DOHH2 (cell line): ENCODE measurements at regions not wholly inside any gene's neighbourhood (a gene's known extent, or its start where the extent isn't known, plus 50 kb on each side); places are given as distances from the start of the nearest gene placed in this dataset.

Experiments
- H3F3A ChIP-seq: fragments of 200-600 bp; sonication (generic), shearing (Covaris generic); 2 replicates; pipeline ENCODE4 v1.6.0; 2016; ENCODE audit warnings: antibody characterized with exemption, mild to moderate bottlenecking; ENCODE audit not compliant: control insufficient read depth, insufficient read depth
- H3K27ac ChIP-seq: fragments of 200-600 bp; sonication (generic); 2 replicates; pipeline ENCODE4 v1.5.1; 2014; ENCODE audit warnings: low read depth, mild to moderate bottlenecking, low read length, moderate library complexity
- H3K27me3 ChIP-seq: fragments of 200-600 bp; sonication (generic); 2 replicates; pipeline ENCODE4 v1.6.1; 2014; ENCODE audit warnings: mild to moderate bottlenecking, low read length, mixed read lengths; ENCODE audit not compliant: control insufficient read depth
- H3K36me3 ChIP-seq: fragments of 200-600 bp; sonication (generic); 2 replicates; pipeline ENCODE4 v1.6.1; 2014; ENCODE audit warnings: mild to moderate bottlenecking, low read length, moderate library complexity, mixed read lengths; ENCODE audit not compliant: control insufficient read depth
- H3K4me1 ChIP-seq: fragments of 200-600 bp; sonication (generic); 2 replicates; pipeline ENCODE4 v1.6.1; 2014; ENCODE audit warnings: mild to moderate bottlenecking, low read length, mixed read lengths; ENCODE audit not compliant: control insufficient read depth
- H3K4me2 ChIP-seq: fragments of 200-600 bp; sonication (generic); 2 replicates; pipeline ENCODE4 v1.6.0; 2014; ENCODE audit warnings: mild to moderate bottlenecking, low read length, moderate library complexity
- H3K4me3 ChIP-seq: fragments of 200-600 bp; sonication (generic); 2 replicates; pipeline ENCODE4 v1.5.1; 2014; ENCODE audit warnings: mild to moderate bottlenecking, low read length, mixed read lengths
- H3K79me2 ChIP-seq: fragments of 200-600 bp; sonication (generic); 2 replicates; pipeline ENCODE4 v1.6.1; 2014; ENCODE audit warnings: mild to moderate bottlenecking, low read length, mixed read lengths; ENCODE audit not compliant: control insufficient read depth
- H3K9me2 ChIP-seq: fragments of 200-600 bp; sonication (generic); replicated peaks from 2 replicates; pipeline ENCODE4 v1.6.1; 2014; ENCODE audit warnings: mild to moderate bottlenecking, low read length, mixed read lengths; ENCODE audit not compliant: control insufficient read depth
- H3K9me3 ChIP-seq: fragments of 200-600 bp; sonication (generic); 2 replicates; pipeline ENCODE4 v1.6.1; 2014; ENCODE audit warnings: antibody characterized with exemption, low read length, mixed read lengths; ENCODE audit not compliant: control insufficient read depth, insufficient read depth
- H4K20me1 ChIP-seq: fragments of 200-600 bp; sonication (generic); 2 replicates; pipeline ENCODE4 v1.6.0; 2014; ENCODE audit warnings: low read depth, mild to moderate bottlenecking, antibody characterized with exemption, low read length, moderate library complexity; ENCODE audit not compliant: control insufficient read depth, insufficient read depth
- EZH2phosphoT487 ChIP-seq: fragments of 200-600 bp; sonication (generic); IDR thresholded peaks from 2 replicates; pipeline ENCODE4 v1.6.1; 2017; ENCODE audit warnings: borderline replicate concordance, mild to moderate bottlenecking, antibody characterized with exemption, low read length, moderate library complexity, mixed read lengths
- TF ChIP-seq, protein P1 (sequence below): fragments of 200-600 bp; sonication (generic); IDR thresholded peaks from one replicate; pipeline ENCODE4 v1.5.1; 2014; ENCODE audit warnings: antibody characterized with exemption, mild to moderate bottlenecking, low read depth, low read length; ENCODE audit not compliant: poor library complexity, severe bottlenecking

DNA sequence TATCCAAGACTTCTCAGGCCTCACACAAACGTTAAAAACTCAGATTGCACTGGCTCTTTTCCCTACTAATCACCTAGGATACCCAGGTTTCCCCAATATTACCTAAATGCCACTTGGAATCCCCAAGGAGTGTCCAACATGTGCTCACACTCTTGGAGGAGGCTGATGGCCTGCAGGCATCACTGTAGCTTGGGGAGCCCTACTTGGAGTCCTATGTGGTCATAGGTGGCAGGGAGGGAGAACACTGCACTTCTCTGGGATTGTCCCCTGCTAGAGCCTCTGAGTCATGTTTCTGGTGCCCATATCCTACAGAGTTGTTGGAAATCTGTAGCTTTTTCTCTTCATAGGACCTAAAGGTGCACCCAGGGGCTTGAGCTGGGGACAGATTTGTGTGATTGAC lies 433.7 kb downstream of the ARHGEF28 start:
- no peaks in the 10 kb centered on the region for H3K9me2 ChIP-seq
- no peaks in the 10 kb centered on the region for H3K4me1 ChIP-seq
- no peak overlapping the region for H3K4me2 ChIP-seq
- no peaks in the 10 kb centered on the region for H4K20me1 ChIP-seq
- H3K4me3 ChIP-seq: no peak overlapping the region
- no peaks in the 10 kb centered on the region for H3K9me3 ChIP-seq
- H3K36me3 ChIP-seq: no peaks in the 10 kb centered on the region
- no peaks in the 10 kb centered on the region for H3F3A ChIP-seq
- H3K27ac ChIP-seq: no peak overlapping the region
- no peaks in the 10 kb centered on the region for H3K27me3 ChIP-seq
- H3K79me2 ChIP-seq: no peaks in the 10 kb centered on the region
- TF ChIP-seq, protein P1, sequence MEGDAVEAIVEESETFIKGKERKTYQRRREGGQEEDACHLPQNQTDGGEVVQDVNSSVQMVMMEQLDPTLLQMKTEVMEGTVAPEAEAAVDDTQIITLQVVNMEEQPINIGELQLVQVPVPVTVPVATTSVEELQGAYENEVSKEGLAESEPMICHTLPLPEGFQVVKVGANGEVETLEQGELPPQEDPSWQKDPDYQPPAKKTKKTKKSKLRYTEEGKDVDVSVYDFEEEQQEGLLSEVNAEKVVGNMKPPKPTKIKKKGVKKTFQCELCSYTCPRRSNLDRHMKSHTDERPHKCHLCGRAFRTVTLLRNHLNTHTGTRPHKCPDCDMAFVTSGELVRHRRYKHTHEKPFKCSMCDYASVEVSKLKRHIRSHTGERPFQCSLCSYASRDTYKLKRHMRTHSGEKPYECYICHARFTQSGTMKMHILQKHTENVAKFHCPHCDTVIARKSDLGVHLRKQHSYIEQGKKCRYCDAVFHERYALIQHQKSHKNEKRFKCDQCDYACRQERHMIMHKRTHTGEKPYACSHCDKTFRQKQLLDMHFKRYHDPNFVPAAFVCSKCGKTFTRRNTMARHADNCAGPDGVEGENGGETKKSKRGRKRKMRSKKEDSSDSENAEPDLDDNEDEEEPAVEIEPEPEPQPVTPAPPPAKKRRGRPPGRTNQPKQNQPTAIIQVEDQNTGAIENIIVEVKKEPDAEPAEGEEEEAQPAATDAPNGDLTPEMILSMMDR: no peak
- no peak for TF ChIP-seq EZH2phosphoT487

DNA sequence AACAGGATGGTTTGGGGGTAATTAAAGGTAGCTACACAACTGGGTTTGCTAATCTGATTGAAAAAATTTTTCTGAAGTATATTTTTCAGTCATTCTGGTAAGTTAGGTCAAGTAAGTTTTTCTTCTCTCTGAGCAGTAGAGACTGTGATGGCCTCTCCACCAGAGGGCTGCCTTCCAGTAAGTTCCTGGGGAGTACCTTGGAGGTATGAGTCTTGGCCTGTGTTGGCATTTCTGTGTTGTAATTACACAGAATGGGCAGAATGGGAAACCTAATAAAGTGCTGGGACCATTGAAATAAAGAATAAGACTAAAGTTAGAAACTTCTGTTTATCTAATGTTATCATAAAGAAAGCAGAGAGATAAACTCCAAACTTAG lies 430.8 kb downstream of the ARHGEF28 start:
- no peak for TF ChIP-seq EZH2phosphoT487
- TF ChIP-seq, protein P1: no peak
- Histone ChIP-seq H3K4me2 (no peak overlapping the region), H3K4me3 (no peak overlapping the region), H3K9me3 (no peaks in the 10 kb centered on the region), H3K27me3 (no peaks in the 10 kb centered on the region), H3K27ac (no peak overlapping the region), H4K20me1 (no peaks in the 10 kb centered on the region), H3K9me2 (no peaks in the 10 kb centered on the region), H3K4me1 (no peaks in the 10 kb centered on the region), H3F3A (no peaks in the 10 kb centered on the region), H3K36me3 (no peaks in the 10 kb centered on the region), H3K79me2 (no peaks in the 10 kb centered on the region)

DNA sequence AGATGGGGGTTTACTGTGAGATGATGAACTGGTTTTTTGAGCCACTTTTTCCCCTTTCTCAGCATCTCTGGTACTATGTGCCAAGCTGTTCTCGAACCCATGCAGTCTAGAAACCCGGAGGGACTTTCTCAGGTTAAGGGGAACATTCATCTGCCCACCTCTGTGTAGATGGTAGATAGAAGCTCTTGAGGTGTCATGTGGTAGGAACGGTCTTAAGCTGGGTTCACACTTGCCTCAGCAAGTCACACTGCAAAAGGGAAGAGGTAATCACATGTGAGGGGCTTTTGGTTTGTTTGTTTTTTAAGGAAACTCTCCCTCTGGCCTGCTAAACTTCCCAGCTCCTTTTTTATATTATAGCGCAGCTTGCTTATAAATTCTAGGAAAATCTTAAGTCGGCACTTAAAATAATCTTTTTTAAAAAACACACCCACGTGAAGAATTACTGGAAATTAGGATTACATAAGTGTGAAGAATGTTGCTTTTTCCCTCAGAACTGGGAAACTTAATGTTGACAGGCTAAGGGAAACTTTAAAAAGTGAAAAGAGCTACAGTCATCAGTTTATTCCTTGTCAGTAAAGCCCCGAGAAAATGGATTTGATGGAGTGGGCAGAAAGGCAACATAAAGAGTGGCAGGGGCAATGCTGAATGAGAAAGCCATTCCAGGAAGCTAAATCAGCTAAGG lies 430.3 kb downstream of the ARHGEF28 start:
- Histone ChIP-seq H3K36me3 (no peaks in the 10 kb centered on the region), H3K79me2 (no peaks in the 10 kb centered on the region), H3K27ac (no peak overlapping the region), H3K27me3 (no peaks in the 10 kb centered on the region), H3K4me3 (no peak overlapping the region), H3K4me2 (no peak overlapping the region), H3F3A (no peaks in the 10 kb centered on the region), H3K9me3 (no peaks in the 10 kb centered on the region), H4K20me1 (no peaks in the 10 kb centered on the region), H3K9me2 (no peaks in the 10 kb centered on the region), H3K4me1 (no peaks in the 10 kb centered on the region)
- no peak for TF ChIP-seq EZH2phosphoT487
- TF ChIP-seq, protein P1: no peak
